ENCODE measurements at regions not wholly inside any gene's neighbourhood (a gene's known extent, or its start where the extent isn't known, plus 50 kb on each side); places are given as distances from the start of the nearest gene placed in this dataset.

- TF ChIP-seq AKNA (CRISPR knock-in tag; IDR thresholded peaks at IDR 0.05; ENCODE audit: borderline replicate concordance) (no peak), ZNF121 (CRISPR knock-in tag; IDR thresholded peaks at IDR 0.05) (no peak)
Observed at GRCh38 chr10:128542659-128543058, 416.4 kb upstream of the MKI67 start (continued).

- Histone ChIP-seq H3K36me3 (replicated peaks in 1 of 2; ENCODE audit: control insufficient read depth in 1 of 2, insufficient read depth in 2 of 2, low read length in 2 of 2) (no peaks in the 10 kb centered on the region), H3K4me3 (replicated peaks in 1 of 3; ENCODE audit: insufficient read depth in 1 of 3, low read depth in 2 of 3, low read length in 3 of 3) (no peak overlapping the region), H3K4me1 (ENCODE audit: insufficient read depth, low read length) (no peaks in the 10 kb centered on the region), H4K20me1 (ENCODE audit: insufficient read depth, low read length) (no peaks in the 10 kb centered on the region), H3K4me2 (ENCODE audit: low read depth, low read length) (no peak overlapping the region), H3K9me3 (ENCODE audit: low read length) (no peaks in the 10 kb centered on the region), H3K27ac (ENCODE audit: extremely low read length, insufficient read depth, low read length) (no peak overlapping the region), H2AFZ (ENCODE audit: low read length) (no peak overlapping the region), H3K27me3 (ENCODE audit: control insufficient read depth in 1 of 2, insufficient read depth in 2 of 2, low read length in 2 of 2) (peaks cover 5 to 68% of the 10 kb centered on the region in 2 experiments; a peak in 4 of 5 replicates), H3K79me2 (ENCODE audit: insufficient read depth, low read length) (no peaks in the 10 kb centered on the region), H3K9ac (ENCODE audit: insufficient read depth, low read depth, low read length) (no peak overlapping the region)
- ChIA-PET POLR2A (no interaction called here), CTCF (ENCODE audit: low intra/inter-chr PET ratio, low total read pairs) (no interaction called here)
- in situ Hi-C loops (cut with HindIII; ENCODE audit: extremely low pct_ligation_motif_present, low pct_unique_long_range_greater_than_20kb) (loop anchor here (25.0 kb wide), 1 partner anchor 456 kb away; no protein-coding TSS in a partner anchor), intact Hi-C loops (cut with micrococcal nuclease; ENCODE audit: unreplicated experiment) (no loop called here)
- DNase-seq (ENCODE audit: low spot score) (no peak), FAIRE-seq (no peak), ATAC-seq (no peak)
- no TSS peak for BruUV-seq (replicated peaks)
- 35% methylated on average over 12 of the region's 12 CpGs for WGBS (ENCODE audit: low lambda C conversion rate)
- TF ChIP-seq ZNF569 (CRISPR knock-in tag; IDR thresholded peaks at IDR 0.05; ENCODE audit: borderline replicate concordance) (no peak), ZNF232 (CRISPR knock-in tag; IDR thresholded peaks at IDR 0.05; ENCODE audit: borderline replicate concordance) (no peak), SOX6 (IDR thresholded peaks at IDR 0.05) (no peak), SOX6 (CRISPR knock-in tag; IDR thresholded peaks at IDR 0.05) (no peak), ZBTB33 (CRISPR knock-in tag; IDR thresholded peaks at IDR 0.05) (no peak), TEAD2 (CRISPR knock-in tag; IDR thresholded peaks at IDR 0.05) (no peak), SCMH1 (CRISPR knock-in tag; IDR thresholded peaks at IDR 0.05; ENCODE audit: borderline replicate concordance) (no peak), ZNF280D (CRISPR knock-in tag; IDR thresholded peaks at IDR 0.05) (no peak), MTA3 (CRISPR knock-in tag; IDR thresholded peaks at IDR 0.05) (no peak), SMAD3 (CRISPR knock-in tag; IDR thresholded peaks at IDR 0.05) (no peak), POLR2G (IDR thresholded peaks at IDR 0.05; ENCODE audit: low read depth, low read length) (no peak), ZNF879 (CRISPR knock-in tag; IDR thresholded peaks at IDR 0.05) (no peak)
Observed at GRCh38 chr10:128543151-128543550, 416.9 kb upstream of the MKI67 start.

Data from HepG2 (cell line).